Gastrocnemius medialis (tissue), 4 donors: ENCODE measurements at regions not wholly inside any gene's neighbourhood (a gene's known extent, or its start where the extent isn't known, plus 50 kb on each side); places are given as distances from the start of the nearest gene placed in this dataset.

Experiments
- CTCF ChIP-seq, 5 experiments: fragments of 450-650 bp in 3 of 5; fragments of 200-600 bp in 2 of 5; sonication (generic) in 2 of 5; IDR thresholded peaks in 4 of 5; conservative IDR thresholded peaks in 1 of 5; 1 replicate in 4 of 5; 2 replicates in 1 of 5; pipeline ENCODE4 v1.5.1; 2016 to 2019; ENCODE audit warnings: antibody characterized with exemption in 5 of 5, mild to moderate bottlenecking in 3 of 5, moderate library complexity in 3 of 5
- POLR2A ChIP-seq, 2 donors: fragments of 450-650 bp; IDR thresholded peaks; one replicate each; pipeline ENCODE4 v1.6.1; 2017; ENCODE audit warnings: antibody characterized with exemption in 2 of 2, mild to moderate bottlenecking in 2 of 2, moderate library complexity in 2 of 2

GRCh38 chr3:104088738-104089137 lies 1278.0 kb upstream of the ALCAM start:
- no peak for TF ChIP-seq POLR2A (IDR thresholded peaks at IDR 0.05)
- TF ChIP-seq CTCF (IDR thresholded peaks at IDR 0.05 in 4 of 5, conservative IDR thresholded peaks at IDR 0.05 in 1 of 5) = no peak
